ENCODE measurements at regions not wholly inside any gene's neighbourhood (a gene's known extent, or its start where the extent isn't known, plus 50 kb on each side); places are given as distances from the start of the nearest gene placed in this dataset.

GRCh38 chr11:116172156-116172555 lies 600.6 kb downstream of the BUD13 start:
- H3K27me3 ChIP-seq = no peaks in the 10 kb centered on the region
- H3K36me3 ChIP-seq (ENCODE audit: low read depth, missing control alignments) = no peaks in the 10 kb centered on the region
- DNase-seq = no peak
- no peak overlapping the region for H3K27ac ChIP-seq
- H3K4me3 ChIP-seq = no peak overlapping the region
- no peaks in the 10 kb centered on the region for H3K4me1 ChIP-seq
- 96 to 98% methylated on average over 3 of the region's 3 CpGs for WGBS, 2 donors
- H3K9me3 ChIP-seq = no peaks in the 10 kb centered on the region
- intact Hi-C loops (cut with DNase I; ENCODE audit: low total_unique reads) = no loop called here
- TF ChIP-seq CTCF (IDR thresholded peaks at IDR 0.05) = no peak
- no peak for TF ChIP-seq POLR2A (IDR thresholded peaks at IDR 0.05)

- Histone ChIP-seq H3K27ac (no peak overlapping the region), H3K4me3 (no peak overlapping the region), H3K36me3 (ENCODE audit: low read depth, missing control alignments) (no peaks in the 10 kb centered on the region), H3K27me3 (no peaks in the 10 kb centered on the region), H3K4me1 (no peaks in the 10 kb centered on the region), H3K9me3 (no peaks in the 10 kb centered on the region)
- intact Hi-C loops (cut with DNase I; ENCODE audit: low total_unique reads) = no loop called here
- 79 to 86% methylated on average over 6 to 10 of the region's 10 CpGs for WGBS, 2 donors
- no peak for DNase-seq
- TF ChIP-seq CTCF (IDR thresholded peaks at IDR 0.05) = no peak
Observed at GRCh38 chr11:116171271-116172140, 601.3 kb downstream of the BUD13 start.

- 68 to 79% methylated on average over 8 of the region's 8 CpGs for WGBS, 2 donors
- TF ChIP-seq POLR2A (IDR thresholded peaks at IDR 0.05) (no peak), CTCF (IDR thresholded peaks at IDR 0.05) (no peak)
- H3K36me3 ChIP-seq (ENCODE audit: low read depth, missing control alignments) = no peaks in the 10 kb centered on the region
- no peak overlapping the region for H3K4me3 ChIP-seq
- H3K27me3 ChIP-seq = no peaks in the 10 kb centered on the region
- no peaks in the 10 kb centered on the region for H3K4me1 ChIP-seq
- DNase-seq = no peak
- no peaks in the 10 kb centered on the region for H3K9me3 ChIP-seq
- no peak overlapping the region for H3K27ac ChIP-seq
- intact Hi-C loops (cut with DNase I; ENCODE audit: low total_unique reads) = no loop called here
Observed at GRCh38 chr11:116170526-116171120, 602.2 kb downstream of the BUD13 start.

- Histone ChIP-seq H3K4me1 (no peaks in the 10 kb centered on the region), H3K4me3 (no peak overlapping the region), H3K9me3 (no peaks in the 10 kb centered on the region), H3K36me3 (ENCODE audit: low read depth, missing control alignments) (no peaks in the 10 kb centered on the region), H3K27ac (no peak overlapping the region), H3K27me3 (no peaks in the 10 kb centered on the region)
- DNase-seq = no peak
- 84 to 91% methylated on average over 2 of the region's 2 CpGs for WGBS, 2 donors
- TF ChIP-seq CTCF (IDR thresholded peaks at IDR 0.05) (no peak), POLR2A (IDR thresholded peaks at IDR 0.05) (no peak)
- intact Hi-C loops (cut with DNase I; ENCODE audit: low total_unique reads) = no loop called here
Observed at GRCh38 chr11:116169776-116170175, 603.0 kb downstream of the BUD13 start.

- H3K4me3 ChIP-seq = no peak overlapping the region
- H3K9me3 ChIP-seq = no peaks in the 10 kb centered on the region
- WGBS, 2 donors = 73 to 81% methylated on average over 4 of the region's 4 CpGs
- no peaks in the 10 kb centered on the region for H3K36me3 ChIP-seq (ENCODE audit: low read depth, missing control alignments)
- TF ChIP-seq CTCF (IDR thresholded peaks at IDR 0.05) = no peak
- intact Hi-C loops (cut with DNase I; ENCODE audit: low total_unique reads) = no loop called here
- H3K4me1 ChIP-seq = no peaks in the 10 kb centered on the region
- no peaks in the 10 kb centered on the region for H3K27me3 ChIP-seq
- H3K27ac ChIP-seq = no peak overlapping the region
- DNase-seq = no peak
Observed at GRCh38 chr11:116168459-116168787, 604.4 kb downstream of the BUD13 start.
